Lung (tissue), 11 donors: ENCODE measurements at regions not wholly inside any gene's neighbourhood (a gene's known extent, or its start where the extent isn't known, plus 50 kb on each side); places are given as distances from the start of the nearest gene placed in this dataset.

Source experiments
- ATAC-seq: fragments of 200-7000 bp; cut with Tn5 transposase; one replicate; pipeline ENCODE4 v1.9.1; 2020; ENCODE audit warnings: moderate number of reproducible peaks; ENCODE audit not compliant: insufficient read depth, low FRiP score
- DNase-seq, 3 donors: peaks; one replicate each; pipeline ENCODE4 v3.0.0-alpha.2; 2013 to 2017
- H3K27ac ChIP-seq, 2 donors: one replicate each; pipeline ENCODE4 v1.5.1; 2013; ENCODE audit warnings: mild to moderate bottlenecking in 2 of 2, moderate library complexity in 2 of 2, control low read depth in 1 of 2, inconsistent platforms in 1 of 2, low read depth in 1 of 2, low read length in 1 of 2
- H3K27me3 ChIP-seq, 3 donors: one replicate each; pipeline ENCODE4 v1.5.1; 2013; ENCODE audit warnings: low read length in 2 of 3; ENCODE audit not compliant: control insufficient read depth in 3 of 3, insufficient read depth in 3 of 3
- H3K36me3 ChIP-seq, 4 donors: one replicate each; pipeline ENCODE4 v1.5.1; 2013; ENCODE audit warnings: low read length in 4 of 4, mild to moderate bottlenecking in 1 of 4, moderate library complexity in 1 of 4; ENCODE audit not compliant: control insufficient read depth in 4 of 4, insufficient read depth in 4 of 4
- H3K4me1 ChIP-seq, 5 donors: one replicate each; pipeline ENCODE4 v1.5.1; 2013; ENCODE audit warnings: low read length in 5 of 5, mild to moderate bottlenecking in 2 of 5, moderate library complexity in 1 of 5; ENCODE audit not compliant: control insufficient read depth in 5 of 5, insufficient read depth in 5 of 5
- H3K4me3 ChIP-seq: one replicate; pipeline ENCODE4 v1.5.1; 2013; ENCODE audit warnings: mild to moderate bottlenecking, control low read depth, moderate library complexity
- H3K9ac ChIP-seq, 2 donors: one replicate each; pipeline ENCODE4 v1.5.1; 2013; ENCODE audit warnings: low read length in 2 of 2, control low read depth in 1 of 2; ENCODE audit not compliant: insufficient read depth in 1 of 2
- H3K9me3 ChIP-seq, 4 donors: one replicate each; pipeline ENCODE4 v1.5.1; 2013; ENCODE audit warnings: low read length in 3 of 4, mild to moderate bottlenecking in 1 of 4, moderate library complexity in 1 of 4; ENCODE audit not compliant: control insufficient read depth in 4 of 4, insufficient read depth in 3 of 4
- WGBS, 2 donors: extraction: QIAGEN DNeasy Blood & Tissue Kit; methylation state at CpG; one replicate each; pipeline ENCODE4 v1.1.7; 2013; 5-methylcytosine and 5-hydroxymethylcytosine counted together
- TF ChIP-seq, protein P1 (sequence below): IDR thresholded peaks from 2 replicates; pipeline ENCODE4 v1.5.1; 2012; ENCODE audit warnings: mild to moderate bottlenecking; ENCODE audit errors: control extremely low read depth, extremely low read depth
- donor health status: control.
- donor health status: control.
- donor health status: Bipolar disorder and iron deficiency.
- donor health status: healthy.
- donor health status: DM: yes; HTN: yes; CAD: no.

GRCh38 chr16:86819533-86819892 is 241.2 kb downstream of the FOXL1 start:
- peaks cover 0 to 11% (median 3%) of the 10 kb centered on the region in 5 donors for H3K4me1 ChIP-seq
- TF ChIP-seq, protein P1, sequence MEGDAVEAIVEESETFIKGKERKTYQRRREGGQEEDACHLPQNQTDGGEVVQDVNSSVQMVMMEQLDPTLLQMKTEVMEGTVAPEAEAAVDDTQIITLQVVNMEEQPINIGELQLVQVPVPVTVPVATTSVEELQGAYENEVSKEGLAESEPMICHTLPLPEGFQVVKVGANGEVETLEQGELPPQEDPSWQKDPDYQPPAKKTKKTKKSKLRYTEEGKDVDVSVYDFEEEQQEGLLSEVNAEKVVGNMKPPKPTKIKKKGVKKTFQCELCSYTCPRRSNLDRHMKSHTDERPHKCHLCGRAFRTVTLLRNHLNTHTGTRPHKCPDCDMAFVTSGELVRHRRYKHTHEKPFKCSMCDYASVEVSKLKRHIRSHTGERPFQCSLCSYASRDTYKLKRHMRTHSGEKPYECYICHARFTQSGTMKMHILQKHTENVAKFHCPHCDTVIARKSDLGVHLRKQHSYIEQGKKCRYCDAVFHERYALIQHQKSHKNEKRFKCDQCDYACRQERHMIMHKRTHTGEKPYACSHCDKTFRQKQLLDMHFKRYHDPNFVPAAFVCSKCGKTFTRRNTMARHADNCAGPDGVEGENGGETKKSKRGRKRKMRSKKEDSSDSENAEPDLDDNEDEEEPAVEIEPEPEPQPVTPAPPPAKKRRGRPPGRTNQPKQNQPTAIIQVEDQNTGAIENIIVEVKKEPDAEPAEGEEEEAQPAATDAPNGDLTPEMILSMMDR, result no peak
- H3K36me3 ChIP-seq, result no peaks in the 10 kb centered on the region
- DNase-seq, result peak in 2 of 3 donors; percentile 30 to 32
- no peak overlapping the region for H3K9ac ChIP-seq
- no peak for ATAC-seq
- peaks cover 0 to 3% (median 0%) of the 10 kb centered on the region in 4 donors for H3K9me3 ChIP-seq
- H3K4me3 ChIP-seq, result no peak overlapping the region
- 35 to 65% methylated on average over 4 of the region's 4 CpGs for WGBS, 2 donors
- H3K27me3 ChIP-seq, result peaks cover 0 to 13% (median 12%) of the 10 kb centered on the region in 3 donors
- H3K27ac ChIP-seq, result no peak overlapping the region

GRCh38 chr16:86821895-86822294 is 243.5 kb downstream of the FOXL1 start:
- Histone ChIP-seq H3K9ac (no peak overlapping the region), H3K4me3 (no peak overlapping the region), H3K27me3 (peaks cover 0 to 25% (median 24%) of the 10 kb centered on the region in 3 donors), H3K36me3 (no peaks in the 10 kb centered on the region), H3K4me1 (peaks cover 0 to 11% (median 2%) of the 10 kb centered on the region in 5 donors), H3K9me3 (peaks cover 0 to 3% (median 0%) of the 10 kb centered on the region in 4 donors), H3K27ac (no peak overlapping the region)
- TF ChIP-seq, protein P1, result no peak
- ATAC-seq, result no peak
- DNase-seq, result no peak
- WGBS, 2 donors, result 92 to 94% methylated on average over 2 of the region's 2 CpGs

DNA sequence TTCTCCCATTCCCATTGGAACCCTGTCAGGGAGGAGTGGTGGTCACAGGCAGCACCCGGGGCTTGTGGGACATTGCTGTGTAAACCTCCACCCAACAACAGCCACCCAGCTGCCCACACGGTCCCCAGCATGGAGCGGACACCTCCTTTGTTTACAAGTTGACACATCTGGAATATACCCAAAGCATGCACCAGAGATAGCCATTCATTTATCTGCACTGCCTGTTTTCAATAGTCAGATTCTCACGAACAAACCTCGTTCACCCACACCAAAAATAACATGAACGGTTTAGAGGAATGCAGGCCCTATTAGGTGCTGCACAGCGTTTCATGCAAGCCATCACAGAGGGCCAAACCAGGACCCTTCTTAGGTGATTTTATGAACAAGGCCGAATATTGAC is 244.8 kb downstream of the FOXL1 start:
- TF ChIP-seq, protein P1, result no peak
- H3K4me3 ChIP-seq, result no peak overlapping the region
- ATAC-seq, result no peak
- peaks cover 0 to 11% (median 2%) of the 10 kb centered on the region in 5 donors for H3K4me1 ChIP-seq
- no peaks in the 10 kb centered on the region for H3K36me3 ChIP-seq
- WGBS, 2 donors, result 82 to 90% methylated on average over 8 of the region's 8 CpGs
- DNase-seq, result no peak
- H3K9me3 ChIP-seq, result peaks cover 0 to 3% (median 0%) of the 10 kb centered on the region in 4 donors
- peaks cover 0 to 33% (median 30%) of the 10 kb centered on the region in 3 donors for H3K27me3 ChIP-seq
- no peak overlapping the region for H3K9ac ChIP-seq
- no peak overlapping the region for H3K27ac ChIP-seq
